WTC11 (cell line): ENCODE measurements at regions not wholly inside any gene's neighbourhood (a gene's known extent, or its start where the extent isn't known, plus 50 kb on each side); places are given as distances from the start of the nearest gene placed in this dataset.

Source experiments
- ATAC-seq: fragments of 200-7000 bp; cut with Tn5 transposase; 2 replicates; pipeline ENCODE4 v1.10.0; 2021; ENCODE audit warnings: mild to moderate bottlenecking, moderate library complexity
- CTCF ChIA-PET: fragments of 300-600 bp; sonication (Branson Sonifier 250); formaldehyde crosslinking; loops from one replicate; lab custom pipeline; 2021; ENCODE audit warnings: antibody characterized with exemption; lab: Charles Lee
- POLR2A ChIA-PET: fragments of 350-600 bp; sonication (Branson Sonifier 250); formaldehyde crosslinking; loops from one replicate; lab custom pipeline; 2021; ENCODE audit warnings: antibody characterized with exemption; lab: Charles Lee
- DNase-seq: peaks from one replicate; pipeline ENCODE4 v3.0.0; 2021; ENCODE audit warnings: low spot score
- H3K27ac Mint-ChIP-seq: 2 replicates; pipeline ENCODE4 v1.8.0; 2021; ENCODE audit warnings: mixed read lengths
- H3K27me3 Mint-ChIP-seq: 2 replicates; pipeline ENCODE4 v1.8.0; 2021; ENCODE audit warnings: low read depth, mild to moderate bottlenecking, moderate library complexity, mixed read lengths
- H3K36me3 Mint-ChIP-seq: 2 replicates; pipeline ENCODE4 v1.8.0; 2021; ENCODE audit warnings: mixed read lengths
- H3K4me1 Mint-ChIP-seq: 2 replicates; pipeline ENCODE4 v1.8.0; 2022; ENCODE audit warnings: mixed read lengths
- H3K4me3 Mint-ChIP-seq: 2 replicates; pipeline ENCODE4 v1.8.0; 2021; ENCODE audit warnings: mild to moderate bottlenecking, moderate library complexity, mixed read lengths
- H3K9me3 Mint-ChIP-seq: 2 replicates; pipeline ENCODE4 v1.8.0; 2021; ENCODE audit warnings: mixed read lengths
- ATF2 ChIP-seq: sonication (generic); formaldehyde crosslinking; IDR thresholded peaks from 2 replicates; pipeline ENCODE4 v1.8.1; 2022; ENCODE audit warnings: low read depth, missing genetic modification reagents, borderline replicate concordance
- ATF3 ChIP-seq: sonication (generic); formaldehyde crosslinking; conservative IDR thresholded peaks from 2 replicates; pipeline ENCODE4 v1.8.1; 2022; ENCODE audit warnings: mild to moderate bottlenecking, missing genetic modification reagents
- HMGA2 ChIP-seq: fragments of 250-450 bp; sonication (Bioruptor Pico); IDR thresholded peaks from 2 replicates; pipeline ENCODE4 v1.4.0; 2021; ENCODE audit warnings: mild to moderate bottlenecking, moderate library complexity
- NFATC4 ChIP-seq: fragments of 250-450 bp; sonication (Bioruptor Pico); IDR thresholded peaks from 2 replicates; pipeline ENCODE4 v1.9.0; 2021; ENCODE audit warnings: mild to moderate bottlenecking
- PRDM15 ChIP-seq: sonication (generic); formaldehyde crosslinking; IDR thresholded peaks from 2 replicates; pipeline ENCODE4 v1.8.0; 2022; ENCODE audit warnings: missing genetic modification reagents
- SP1 ChIP-seq: sonication (generic); formaldehyde crosslinking; conservative IDR thresholded peaks from 2 replicates; pipeline ENCODE4 v1.8.1; 2022; ENCODE audit warnings: missing genetic modification reagents
- TEAD1 ChIP-seq: sonication (generic); formaldehyde crosslinking; IDR thresholded peaks from 2 replicates; pipeline ENCODE4 v1.8.0; 2022; ENCODE audit warnings: mild to moderate bottlenecking, missing genetic modification reagents
- ZNF138 ChIP-seq: sonication (generic); formaldehyde crosslinking; conservative IDR thresholded peaks from 2 replicates; pipeline ENCODE4 v1.8.1; 2022; ENCODE audit warnings: mild to moderate bottlenecking, moderate library complexity, missing genetic modification reagents
- ZNF317 ChIP-seq: sonication (generic); formaldehyde crosslinking; IDR thresholded peaks from 2 replicates; pipeline ENCODE4 v1.8.1; 2023; ENCODE audit warnings: low read depth, mild to moderate bottlenecking, moderate library complexity, missing genetic modification reagents, borderline replicate concordance
- ZSCAN18 ChIP-seq: fragments of 250-450 bp; sonication (Bioruptor Pico); IDR thresholded peaks from 2 replicates; pipeline ENCODE4 v2.1.2; 2022; ENCODE audit warnings: mild to moderate bottlenecking, moderate library complexity
- TF ChIP-seq, protein P1 (sequence below): sonication (generic); formaldehyde crosslinking; IDR thresholded peaks from 2 replicates; pipeline ENCODE4 v1.8.0; 2022; ENCODE audit warnings: mild to moderate bottlenecking, missing genetic modification reagents

- TF ChIP-seq, protein P1, sequence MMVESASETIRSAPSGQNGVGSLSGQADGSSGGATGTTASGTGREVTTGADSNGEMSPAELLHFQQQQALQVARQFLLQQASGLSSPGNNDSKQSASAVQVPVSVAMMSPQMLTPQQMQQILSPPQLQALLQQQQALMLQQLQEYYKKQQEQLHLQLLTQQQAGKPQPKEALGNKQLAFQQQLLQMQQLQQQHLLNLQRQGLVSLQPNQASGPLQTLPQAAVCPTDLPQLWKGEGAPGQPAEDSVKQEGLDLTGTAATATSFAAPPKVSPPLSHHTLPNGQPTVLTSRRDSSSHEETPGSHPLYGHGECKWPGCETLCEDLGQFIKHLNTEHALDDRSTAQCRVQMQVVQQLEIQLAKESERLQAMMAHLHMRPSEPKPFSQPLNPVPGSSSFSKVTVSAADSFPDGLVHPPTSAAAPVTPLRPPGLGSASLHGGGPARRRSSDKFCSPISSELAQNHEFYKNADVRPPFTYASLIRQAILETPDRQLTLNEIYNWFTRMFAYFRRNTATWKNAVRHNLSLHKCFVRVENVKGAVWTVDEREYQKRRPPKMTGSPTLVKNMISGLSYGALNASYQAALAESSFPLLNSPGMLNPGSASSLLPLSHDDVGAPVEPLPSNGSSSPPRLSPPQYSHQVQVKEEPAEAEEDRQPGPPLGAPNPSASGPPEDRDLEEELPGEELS = no peak
- TF ChIP-seq ZNF317 = no peak
- TF ChIP-seq SP1 (CRISPR knock-in tag) = no peak
- no peak for TF ChIP-seq NFATC4 (CRISPR knock-in tag)
- TF ChIP-seq TEAD1 (CRISPR knock-in tag) = no peak
- TF ChIP-seq ATF2 (CRISPR knock-in tag) = no peak
- TF ChIP-seq ATF3 (CRISPR knock-in tag) = no peak
- no peak for TF ChIP-seq ZSCAN18 (CRISPR knock-in tag)
- no peak for TF ChIP-seq HMGA2 (CRISPR knock-in tag)
- TF ChIP-seq, all 79 proteins: peak for 0
Observed at GRCh38 chr10:44020322-44021111, 364.4 kb downstream of the CXCL12 start (continued).

DNA sequence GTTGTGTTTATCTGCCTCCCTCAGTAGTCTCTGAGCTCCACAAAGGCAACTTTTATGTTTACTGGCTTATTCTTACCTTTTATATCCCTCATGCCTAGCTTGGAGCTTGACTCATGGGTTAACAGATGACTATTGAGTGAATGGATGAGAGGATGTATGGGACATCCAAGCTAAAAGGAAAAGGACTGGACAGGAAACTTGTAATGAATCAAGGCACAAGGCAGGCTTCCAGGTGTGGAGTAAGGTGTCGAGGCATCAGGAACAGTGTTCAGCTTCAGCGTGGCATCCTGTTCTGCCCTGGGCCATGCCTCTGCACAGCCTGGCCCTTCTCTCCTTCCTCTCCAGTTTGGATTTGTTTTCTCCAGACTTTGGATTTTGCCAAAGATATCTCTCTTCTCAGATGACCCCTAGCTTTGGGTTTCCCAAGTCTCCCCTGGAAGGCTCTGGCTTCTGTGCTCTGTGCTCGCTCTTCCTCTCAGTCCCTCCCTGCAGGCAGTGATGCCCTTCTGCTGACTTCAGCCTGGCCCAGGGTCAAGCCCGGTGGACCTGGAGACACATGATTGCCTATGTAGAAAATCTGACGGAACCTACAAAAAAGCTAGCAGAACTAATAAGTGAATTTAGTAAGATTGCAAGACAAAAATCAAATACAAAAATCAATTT, 367.3 kb downstream of the CXCL12 start:
- peaks cover 14% of the 10 kb centered on the region for H3K9me3 Mint-ChIP-seq

More for the DNA sequence above, 367.3 kb downstream of the CXCL12 start:
- DNase-seq (no peak), ATAC-seq (no peak)
- Mint-ChIP-seq H3K4me1 (peaks cover 7% of the 10 kb centered on the region; the same call in 1 of the 2 replicates), H3K4me3 (no peak overlapping the region), H3K36me3 (0 out of 2 replicates have a peak, but pooled peaks cover 4% of the 10 kb centered on the region), H3K27ac (no peak overlapping the region), H3K27me3 (no peaks in the 10 kb centered on the region)
- TF ChIP-seq ZNF138 (CRISPR knock-in tag) = no peak
- TF ChIP-seq PRDM15 (CRISPR knock-in tag) = peak; percentile 80
- ChIA-PET CTCF (interaction anchor here (1.2 kb wide), 1 partner anchor 12 kb away, joined by 3 read pairs; no protein-coding TSS in a partner anchor), POLR2A (interaction anchor here (0.6 kb wide), 1 partner anchor 39 kb away, joined by 3 read pairs; no protein-coding TSS in a partner anchor)
